ENCODE measurements at regions not wholly inside any gene's neighbourhood (a gene's known extent, or its start where the extent isn't known, plus 50 kb on each side); places are given as distances from the start of the nearest gene placed in this dataset.

- TF ChIP-seq, protein P1, sequence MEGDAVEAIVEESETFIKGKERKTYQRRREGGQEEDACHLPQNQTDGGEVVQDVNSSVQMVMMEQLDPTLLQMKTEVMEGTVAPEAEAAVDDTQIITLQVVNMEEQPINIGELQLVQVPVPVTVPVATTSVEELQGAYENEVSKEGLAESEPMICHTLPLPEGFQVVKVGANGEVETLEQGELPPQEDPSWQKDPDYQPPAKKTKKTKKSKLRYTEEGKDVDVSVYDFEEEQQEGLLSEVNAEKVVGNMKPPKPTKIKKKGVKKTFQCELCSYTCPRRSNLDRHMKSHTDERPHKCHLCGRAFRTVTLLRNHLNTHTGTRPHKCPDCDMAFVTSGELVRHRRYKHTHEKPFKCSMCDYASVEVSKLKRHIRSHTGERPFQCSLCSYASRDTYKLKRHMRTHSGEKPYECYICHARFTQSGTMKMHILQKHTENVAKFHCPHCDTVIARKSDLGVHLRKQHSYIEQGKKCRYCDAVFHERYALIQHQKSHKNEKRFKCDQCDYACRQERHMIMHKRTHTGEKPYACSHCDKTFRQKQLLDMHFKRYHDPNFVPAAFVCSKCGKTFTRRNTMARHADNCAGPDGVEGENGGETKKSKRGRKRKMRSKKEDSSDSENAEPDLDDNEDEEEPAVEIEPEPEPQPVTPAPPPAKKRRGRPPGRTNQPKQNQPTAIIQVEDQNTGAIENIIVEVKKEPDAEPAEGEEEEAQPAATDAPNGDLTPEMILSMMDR (IDR thresholded peaks at IDR 0.05) = no peak
- TF ChIP-seq POLR2A (IDR thresholded peaks at IDR 0.05) = no peak
Observed at GRCh38 chr6:23672737-23673136, 453.3 kb upstream of the NRSN1 start.

Data from tibial nerve (tissue), 3 donors.